Smooth muscle cell (in vitro differentiated cells): ENCODE measurements at regions not wholly inside any gene's neighbourhood (a gene's known extent, or its start where the extent isn't known, plus 50 kb on each side); places are given as distances from the start of the nearest gene placed in this dataset.

Experiments used
- DNase-seq: peaks from one replicate; lab custom pipeline; 2025; ENCODE audit not compliant: unreplicated experiment; lab: John Stamatoyannopoulos, UW
- H2AFZ ChIP-seq: fragments of 200-600 bp; sonication (generic); 2 replicates; pipeline ENCODE4 v1.6.0; 2016; ENCODE audit warnings: antibody characterized with exemption, low read depth, mild to moderate bottlenecking
- H3F3A ChIP-seq: fragments of 200-600 bp; sonication (generic); 2 replicates; pipeline ENCODE4 v1.6.0; 2017; ENCODE audit warnings: antibody characterized with exemption, low read depth
- H3K27ac ChIP-seq: fragments of 200-600 bp; sonication (generic); 2 replicates; pipeline ENCODE4 v1.5.1; 2016; ENCODE audit warnings: low read depth, mild to moderate bottlenecking
- H3K27me3 ChIP-seq: fragments of 200-600 bp; sonication (generic); 2 replicates; pipeline ENCODE4 v1.6.1; 2016; ENCODE audit warnings: low read depth, mild to moderate bottlenecking
- H3K36me3 ChIP-seq: fragments of 200-600 bp; sonication (generic); 2 replicates; pipeline ENCODE4 v1.5.1; 2016; ENCODE audit warnings: low read depth
- H3K4me1 ChIP-seq: fragments of 200-600 bp; sonication (generic); 2 replicates; pipeline ENCODE4 v1.5.1; 2016; ENCODE audit warnings: low read depth
- H3K4me2 ChIP-seq: fragments of 200-600 bp; sonication (generic); 2 replicates; pipeline ENCODE4 v1.6.0; 2016; ENCODE audit warnings: mild to moderate bottlenecking
- H3K4me3 ChIP-seq: fragments of 200-600 bp; sonication (generic); 2 replicates; pipeline ENCODE4 v1.5.1; 2016; ENCODE audit warnings: mild to moderate bottlenecking
- H3K79me2 ChIP-seq: fragments of 200-600 bp; sonication (generic); 2 replicates; pipeline ENCODE4 v1.6.0; 2016; ENCODE audit warnings: low read depth, mild to moderate bottlenecking
- H3K9ac ChIP-seq: fragments of 200-600 bp; sonication (generic); 2 replicates; pipeline ENCODE4 v1.6.0; 2016; ENCODE audit warnings: low read depth
- H3K9me3 ChIP-seq: fragments of 200-600 bp; sonication (generic); replicated peaks from 2 replicates; pipeline ENCODE4 v1.5.1; 2016; ENCODE audit warnings: low read depth
- H4K20me1 ChIP-seq: fragments of 200-600 bp; sonication (generic); 2 replicates; pipeline ENCODE4 v1.6.0; 2016; ENCODE audit warnings: low read depth
- WGBS: methylation state at CpG from one replicate; pipeline ENCODE4 v1.1.7; 2016; ENCODE audit warnings: low lambda C conversion rate; 5-methylcytosine and 5-hydroxymethylcytosine counted together
- TF ChIP-seq, protein P1 (sequence below): fragments of 200-600 bp; sonication (generic); IDR thresholded peaks from 2 replicates; pipeline ENCODE4 v1.5.1; 2017; ENCODE audit warnings: borderline replicate concordance, mild to moderate bottlenecking, antibody characterized with exemption; ENCODE audit not compliant: insufficient read depth, poor library complexity, severe bottlenecking

DNA sequence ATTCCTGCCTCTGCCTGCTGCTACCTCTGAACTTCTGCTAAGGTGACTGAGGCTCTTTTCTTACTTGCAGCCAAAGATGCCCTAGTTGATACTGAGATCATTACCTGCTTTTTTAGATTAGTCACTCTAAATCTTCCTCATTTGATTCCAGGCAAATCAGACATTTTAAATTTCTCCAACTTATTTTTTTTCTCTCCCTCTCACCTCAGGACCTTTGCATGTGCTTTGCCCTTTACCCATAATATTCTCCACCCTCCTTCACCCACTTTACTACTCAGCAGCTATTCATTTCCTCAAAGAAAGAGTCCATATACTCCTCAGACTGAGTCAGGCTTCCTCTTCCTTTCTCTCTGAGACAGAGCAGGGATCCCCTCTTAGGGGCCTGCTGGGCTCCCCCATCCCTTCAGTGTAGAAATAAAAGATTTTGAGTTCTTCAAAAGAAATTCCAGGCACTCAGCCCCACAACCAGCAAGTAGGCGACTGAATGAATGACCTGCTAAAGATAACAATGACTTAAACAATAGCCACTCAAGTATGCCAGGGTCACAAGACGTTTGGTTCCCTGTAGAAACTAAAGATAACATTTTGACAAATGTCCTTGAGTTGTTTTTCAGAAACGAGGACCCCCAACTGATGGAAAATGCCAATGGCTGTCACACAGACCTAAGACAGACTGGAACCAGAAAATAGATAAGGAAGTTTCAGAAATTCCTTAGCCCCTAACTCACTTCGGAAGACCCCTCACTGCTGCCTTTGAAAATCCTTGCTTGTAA lies 104.2 kb downstream of the MTNR1B start:
- Histone ChIP-seq H3K79me2 (no peaks in the 10 kb centered on the region), H3K4me3 (no peak overlapping the region), H3K36me3 (no peaks in the 10 kb centered on the region), H3K27ac (no peak overlapping the region), H3K4me2 (no peak overlapping the region), H3K9me3 (no peaks in the 10 kb centered on the region), H3K27me3 (no peaks in the 10 kb centered on the region), H3K4me1 (no peaks in the 10 kb centered on the region), H3K9ac (no peak overlapping the region), H2AFZ (no peak overlapping the region), H4K20me1 (no peaks in the 10 kb centered on the region), H3F3A (no peaks in the 10 kb centered on the region)
- WGBS, result 51% methylated on average over 4 of the region's 4 CpGs
- TF ChIP-seq, protein P1, sequence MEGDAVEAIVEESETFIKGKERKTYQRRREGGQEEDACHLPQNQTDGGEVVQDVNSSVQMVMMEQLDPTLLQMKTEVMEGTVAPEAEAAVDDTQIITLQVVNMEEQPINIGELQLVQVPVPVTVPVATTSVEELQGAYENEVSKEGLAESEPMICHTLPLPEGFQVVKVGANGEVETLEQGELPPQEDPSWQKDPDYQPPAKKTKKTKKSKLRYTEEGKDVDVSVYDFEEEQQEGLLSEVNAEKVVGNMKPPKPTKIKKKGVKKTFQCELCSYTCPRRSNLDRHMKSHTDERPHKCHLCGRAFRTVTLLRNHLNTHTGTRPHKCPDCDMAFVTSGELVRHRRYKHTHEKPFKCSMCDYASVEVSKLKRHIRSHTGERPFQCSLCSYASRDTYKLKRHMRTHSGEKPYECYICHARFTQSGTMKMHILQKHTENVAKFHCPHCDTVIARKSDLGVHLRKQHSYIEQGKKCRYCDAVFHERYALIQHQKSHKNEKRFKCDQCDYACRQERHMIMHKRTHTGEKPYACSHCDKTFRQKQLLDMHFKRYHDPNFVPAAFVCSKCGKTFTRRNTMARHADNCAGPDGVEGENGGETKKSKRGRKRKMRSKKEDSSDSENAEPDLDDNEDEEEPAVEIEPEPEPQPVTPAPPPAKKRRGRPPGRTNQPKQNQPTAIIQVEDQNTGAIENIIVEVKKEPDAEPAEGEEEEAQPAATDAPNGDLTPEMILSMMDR, result no peak
- no peak for DNase-seq

DNA sequence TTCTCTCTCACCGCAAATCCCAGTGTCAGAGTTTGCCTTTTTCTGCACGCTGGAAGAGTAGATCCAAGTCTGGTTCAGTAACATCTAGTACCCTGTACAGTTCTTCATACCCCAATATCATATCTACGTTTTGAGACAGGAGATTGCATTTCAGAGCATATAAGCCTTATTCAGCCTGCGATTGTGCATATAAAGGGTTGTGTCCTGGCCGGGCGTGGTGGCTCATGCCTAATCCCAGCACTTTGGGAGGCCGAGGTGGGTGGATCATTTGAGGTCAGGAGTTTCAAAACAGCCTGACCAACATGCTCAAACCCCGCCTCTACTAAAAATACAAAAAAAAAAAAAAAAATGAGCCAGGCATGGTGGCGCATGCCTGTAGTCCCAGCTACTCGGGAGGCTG lies 104.9 kb downstream of the MTNR1B start:
- no peak overlapping the region for H3K27ac ChIP-seq
- WGBS, result 79% methylated on average over 10 of the region's 10 CpGs

DNA sequence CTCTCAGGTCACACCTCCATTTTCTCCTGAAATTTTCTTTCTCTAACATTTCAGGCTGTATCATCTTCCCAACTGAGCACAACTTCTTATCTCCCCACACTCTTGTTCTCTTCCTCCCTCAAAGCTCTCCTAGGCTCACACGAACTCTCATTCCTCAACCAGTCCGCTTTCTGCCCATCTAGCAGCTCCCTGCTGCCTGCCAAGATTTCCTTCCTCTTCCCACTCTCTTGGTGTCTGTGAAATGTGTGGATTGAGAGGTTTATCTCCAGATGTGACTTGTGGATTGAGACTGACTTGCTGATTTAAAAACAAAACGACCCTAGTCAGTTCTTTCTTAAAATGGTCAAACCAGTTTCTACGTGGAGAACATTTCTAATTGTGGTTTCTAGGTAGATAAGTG lies 106.3 kb downstream of the MTNR1B start:
- TF ChIP-seq, protein P1, result no peak
- Histone ChIP-seq H3K36me3 (no peaks in the 10 kb centered on the region), H3K27ac (no peak overlapping the region), H3K4me3 (no peak overlapping the region), H2AFZ (no peak overlapping the region), H3K27me3 (no peaks in the 10 kb centered on the region), H3K79me2 (no peaks in the 10 kb centered on the region), H3F3A (no peaks in the 10 kb centered on the region), H3K4me1 (peaks cover 14% of the 10 kb centered on the region), H3K4me2 (peak overlapping the region; percentile 2), H3K9me3 (no peaks in the 10 kb centered on the region), H4K20me1 (no peaks in the 10 kb centered on the region), H3K9ac (no peak overlapping the region)
- no peak for DNase-seq
- 18% methylated on average over 4 of the region's 4 CpGs for WGBS

More for the DNA sequence above, 104.9 kb downstream of the MTNR1B start:
- Histone ChIP-seq H3K4me2 (no peak overlapping the region), H3K36me3 (no peaks in the 10 kb centered on the region), H4K20me1 (no peaks in the 10 kb centered on the region), H3K9me3 (no peaks in the 10 kb centered on the region), H3K4me3 (no peak overlapping the region), H3K79me2 (no peaks in the 10 kb centered on the region), H3K4me1 (peaks cover 1% of the 10 kb centered on the region), H3K9ac (no peak overlapping the region), H2AFZ (no peak overlapping the region), H3F3A (no peaks in the 10 kb centered on the region), H3K27me3 (no peaks in the 10 kb centered on the region)
- TF ChIP-seq, protein P1, result no peak
- DNase-seq, result no peak
